GM12878 (cell line): ENCODE measurements at regions not wholly inside any gene's neighbourhood (a gene's known extent, or its start where the extent isn't known, plus 50 kb on each side); places are given as distances from the start of the nearest gene placed in this dataset.

ENCODE experiments used
- BCL11A ChIP-seq: IDR thresholded peaks from 2 replicates; pipeline ENCODE4 v1.6.1; 2011; ENCODE audit warnings: low read depth, low read length
- BHLHE40 ChIP-seq, 2 experiments: fragments of 450-650 bp in 1 of 2; IDR thresholded peaks; 2 replicates each; pipeline ENCODE4 v1.6.1; 2011 to 2017; ENCODE audit warnings: low read depth in 2 of 2, borderline replicate concordance in 1 of 2, improper control_type of control experiment in 1 of 2, low read length in 1 of 2, mild to moderate bottlenecking in 1 of 2
- CREB1 ChIP-seq: IDR thresholded peaks from 2 replicates; pipeline ENCODE4 v1.6.1; 2012; ENCODE audit warnings: low read depth, mild to moderate bottlenecking, inconsistent platforms
- CTCF ChIP-seq, 3 experiments: IDR thresholded peaks in 2 of 3; conservative IDR thresholded peaks in 1 of 3; 2 replicates each; pipeline ENCODE4 v1.5.1; 2011; ENCODE audit warnings: low read depth in 3 of 3, low read length in 3 of 3, mild to moderate bottlenecking in 3 of 3, control low read depth in 2 of 3, moderate library complexity in 2 of 3, inconsistent platforms in 1 of 3, mixed read lengths in 1 of 3; ENCODE audit not compliant: control insufficient read depth in 2 of 3, insufficient read depth in 1 of 3; ENCODE audit errors: extremely low read depth in 1 of 3
- HDGF ChIP-seq: fragments of 450-650 bp; IDR thresholded peaks from 2 replicates; pipeline ENCODE4 v1.6.1; 2016; ENCODE audit warnings: antibody characterized with exemption
- POLR2A ChIP-seq: IDR thresholded peaks from 2 replicates; pipeline ENCODE4 v1.6.1; 2011; ENCODE audit warnings: low read depth, mild to moderate bottlenecking, low read length
- PRDM15 ChIP-seq: fragments of 450-650 bp; formaldehyde crosslinking; IDR thresholded peaks from 2 replicates; pipeline ENCODE4 v1.4.0; 2020; ENCODE audit warnings: mild to moderate bottlenecking, moderate library complexity
- RFX5 ChIP-seq: IDR thresholded peaks from 2 replicates; pipeline ENCODE4 v1.6.1; 2011; ENCODE audit warnings: low read depth, low read length, improper control_type of control experiment
- SMC3 ChIP-seq: IDR thresholded peaks from 2 replicates; pipeline ENCODE4 v1.6.1; 2011; ENCODE audit warnings: low read length, improper control_type of control experiment, borderline replicate concordance
- SP1 ChIP-seq: IDR thresholded peaks from one replicate; pipeline ENCODE4 v1.6.1; 2011; ENCODE audit warnings: low read depth, low read length
- ZNF274 ChIP-seq: IDR thresholded peaks from one replicate; pipeline ENCODE4 v1.8.0; 2011; ENCODE audit not compliant: insufficient read length, insufficient read depth
- TF ChIP-seq, protein P1 (sequence below): IDR thresholded peaks from 2 replicates; pipeline ENCODE4 v1.6.1; 2011; ENCODE audit warnings: low read depth, mild to moderate bottlenecking, low read length, moderate library complexity, borderline replicate concordance; ENCODE audit errors: extremely low read depth
- TF ChIP-seq, protein P2 (sequence below): fragments of 150-350 bp; IDR thresholded peaks from 2 replicates; pipeline ENCODE4 v1.6.1; 2014; ENCODE audit warnings: mild to moderate bottlenecking, low read depth, low read length
- TF ChIP-seq, protein P3 (sequence below): IDR thresholded peaks from 2 replicates; pipeline ENCODE4 v1.6.1; 2012; ENCODE audit warnings: mild to moderate bottlenecking, low read depth, low read length

GRCh38 chr5:2295476-2295875 lies 412.8 kb upstream of the IRX4 start:
- TF ChIP-seq HDGF (no peak), BHLHE40 (IDR thresholded peaks at IDR 0.05; ENCODE audit: borderline replicate concordance in 1 of 2, low read depth in 2 of 2, low read length in 1 of 2) (no peak), POLR2A (no peak), SP1 (no peak), CTCF (IDR thresholded peaks at IDR 0.05 in 2 of 3, conservative IDR thresholded peaks at IDR 0.05 in 1 of 3; ENCODE audit: control insufficient read depth in 2 of 3, extremely low read depth in 1 of 3, insufficient read depth in 1 of 3, low read depth in 3 of 3, low read length in 3 of 3) (no peak), CREB1 (no peak), RFX5 (no peak), SMC3 (no peak), ZNF274 (no peak), PRDM15 (CRISPR knock-in tag) (no peak), BCL11A (no peak)
- TF ChIP-seq, protein P1, sequence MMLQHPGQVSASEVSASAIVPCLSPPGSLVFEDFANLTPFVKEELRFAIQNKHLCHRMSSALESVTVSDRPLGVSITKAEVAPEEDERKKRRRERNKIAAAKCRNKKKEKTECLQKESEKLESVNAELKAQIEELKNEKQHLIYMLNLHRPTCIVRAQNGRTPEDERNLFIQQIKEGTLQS, result no peak
- TF ChIP-seq, protein P2, sequence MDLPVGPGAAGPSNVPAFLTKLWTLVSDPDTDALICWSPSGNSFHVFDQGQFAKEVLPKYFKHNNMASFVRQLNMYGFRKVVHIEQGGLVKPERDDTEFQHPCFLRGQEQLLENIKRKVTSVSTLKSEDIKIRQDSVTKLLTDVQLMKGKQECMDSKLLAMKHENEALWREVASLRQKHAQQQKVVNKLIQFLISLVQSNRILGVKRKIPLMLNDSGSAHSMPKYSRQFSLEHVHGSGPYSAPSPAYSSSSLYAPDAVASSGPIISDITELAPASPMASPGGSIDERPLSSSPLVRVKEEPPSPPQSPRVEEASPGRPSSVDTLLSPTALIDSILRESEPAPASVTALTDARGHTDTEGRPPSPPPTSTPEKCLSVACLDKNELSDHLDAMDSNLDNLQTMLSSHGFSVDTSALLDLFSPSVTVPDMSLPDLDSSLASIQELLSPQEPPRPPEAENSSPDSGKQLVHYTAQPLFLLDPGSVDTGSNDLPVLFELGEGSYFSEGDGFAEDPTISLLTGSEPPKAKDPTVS, result no peak
- TF ChIP-seq, protein P3, sequence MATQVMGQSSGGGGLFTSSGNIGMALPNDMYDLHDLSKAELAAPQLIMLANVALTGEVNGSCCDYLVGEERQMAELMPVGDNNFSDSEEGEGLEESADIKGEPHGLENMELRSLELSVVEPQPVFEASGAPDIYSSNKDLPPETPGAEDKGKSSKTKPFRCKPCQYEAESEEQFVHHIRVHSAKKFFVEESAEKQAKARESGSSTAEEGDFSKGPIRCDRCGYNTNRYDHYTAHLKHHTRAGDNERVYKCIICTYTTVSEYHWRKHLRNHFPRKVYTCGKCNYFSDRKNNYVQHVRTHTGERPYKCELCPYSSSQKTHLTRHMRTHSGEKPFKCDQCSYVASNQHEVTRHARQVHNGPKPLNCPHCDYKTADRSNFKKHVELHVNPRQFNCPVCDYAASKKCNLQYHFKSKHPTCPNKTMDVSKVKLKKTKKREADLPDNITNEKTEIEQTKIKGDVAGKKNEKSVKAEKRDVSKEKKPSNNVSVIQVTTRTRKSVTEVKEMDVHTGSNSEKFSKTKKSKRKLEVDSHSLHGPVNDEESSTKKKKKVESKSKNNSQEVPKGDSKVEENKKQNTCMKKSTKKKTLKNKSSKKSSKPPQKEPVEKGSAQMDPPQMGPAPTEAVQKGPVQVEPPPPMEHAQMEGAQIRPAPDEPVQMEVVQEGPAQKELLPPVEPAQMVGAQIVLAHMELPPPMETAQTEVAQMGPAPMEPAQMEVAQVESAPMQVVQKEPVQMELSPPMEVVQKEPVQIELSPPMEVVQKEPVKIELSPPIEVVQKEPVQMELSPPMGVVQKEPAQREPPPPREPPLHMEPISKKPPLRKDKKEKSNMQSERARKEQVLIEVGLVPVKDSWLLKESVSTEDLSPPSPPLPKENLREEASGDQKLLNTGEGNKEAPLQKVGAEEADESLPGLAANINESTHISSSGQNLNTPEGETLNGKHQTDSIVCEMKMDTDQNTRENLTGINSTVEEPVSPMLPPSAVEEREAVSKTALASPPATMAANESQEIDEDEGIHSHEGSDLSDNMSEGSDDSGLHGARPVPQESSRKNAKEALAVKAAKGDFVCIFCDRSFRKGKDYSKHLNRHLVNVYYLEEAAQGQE, result no peak
